Fibroblast of lung (primary cell): ENCODE measurements at regions not wholly inside any gene's neighbourhood (a gene's known extent, or its start where the extent isn't known, plus 50 kb on each side); places are given as distances from the start of the nearest gene placed in this dataset.

Source experiments
- DNase-seq, 2 donors: peaks; one replicate each; pipeline versions ENCODE4 v3.0.0 to v3.0.0-alpha.2; 2010; ENCODE audit warnings: low read depth in 2 of 2
- H2AFZ ChIP-seq: 2 replicates; pipeline ENCODE4 v1.5.1; 2012; ENCODE audit warnings: low read length, control low read depth, inconsistent platforms
- H3K27ac ChIP-seq: 2 replicates; pipeline ENCODE4 v1.5.1; 2011; ENCODE audit warnings: low read length, control low read depth; ENCODE audit not compliant: insufficient read depth
- H3K27me3 ChIP-seq: 2 replicates; pipeline ENCODE4 v1.5.1; 2011; ENCODE audit warnings: mild to moderate bottlenecking, low read length; ENCODE audit not compliant: control insufficient read depth, insufficient read depth
- H3K36me3 ChIP-seq: 2 replicates; pipeline ENCODE4 v1.5.1; 2011; ENCODE audit warnings: low read length; ENCODE audit not compliant: control insufficient read depth, insufficient read depth
- H3K4me1 ChIP-seq: 2 replicates; pipeline ENCODE4 v1.5.1; 2011; ENCODE audit warnings: low read length; ENCODE audit not compliant: control insufficient read depth, insufficient read depth; ENCODE audit errors: extremely low read depth
- H3K4me2 ChIP-seq: 2 replicates; pipeline ENCODE4 v1.5.1; 2011; ENCODE audit warnings: low read length, control low read depth; ENCODE audit not compliant: insufficient read depth; ENCODE audit errors: extremely low read depth
- H3K4me3 ChIP-seq, 4 experiments: fragments of 200-600 bp in 1 of 4; sonication (generic) in 1 of 4; replicated peaks in 1 of 4; 2 replicates each; pipeline ENCODE4 v1.5.1; 2011 to 2016; ENCODE audit warnings: low read length in 4 of 4, low read depth in 3 of 4, mild to moderate bottlenecking in 3 of 4, control low read depth in 2 of 4, inconsistent platforms in 1 of 4, mixed read lengths in 1 of 4; ENCODE audit not compliant: insufficient read depth in 1 of 4; ENCODE audit errors: control extremely low read depth in 1 of 4
- H3K79me2 ChIP-seq: 2 replicates; pipeline ENCODE4 v1.5.1; 2012; ENCODE audit warnings: mild to moderate bottlenecking, low read length, inconsistent platforms; ENCODE audit not compliant: control insufficient read depth, insufficient read depth
- H3K9ac ChIP-seq: 2 replicates; pipeline ENCODE4 v1.5.1; 2011; ENCODE audit warnings: mild to moderate bottlenecking, low read length, control low read depth; ENCODE audit not compliant: insufficient read depth
- H3K9me3 ChIP-seq: 2 replicates; pipeline ENCODE4 v1.5.1; 2012; ENCODE audit warnings: low read depth, low read length; ENCODE audit not compliant: control insufficient read depth, insufficient read depth
- H4K20me1 ChIP-seq: 2 replicates; pipeline ENCODE4 v1.5.1; 2011; ENCODE audit warnings: low read length; ENCODE audit not compliant: control insufficient read depth, insufficient read depth; ENCODE audit errors: extremely low read depth
- CTCF ChIP-seq, 2 donors: IDR thresholded peaks in 1 of 2; conservative IDR thresholded peaks in 1 of 2; 1 replicate in 1 of 2; 2 replicates in 1 of 2; pipeline ENCODE4 v1.5.1; 2011 to 2012; ENCODE audit warnings: low read length in 2 of 2, control low read depth in 1 of 2, inconsistent platforms in 1 of 2, low read depth in 1 of 2, mild to moderate bottlenecking in 1 of 2
- EZH2 ChIP-seq: IDR thresholded peaks from 2 replicates; pipeline ENCODE4 v1.5.1; 2012; ENCODE audit warnings: low read length, control low read depth, mild to moderate bottlenecking; ENCODE audit errors: missing control alignments

- H3K4me2 ChIP-seq, result no peak overlapping the region
- H3K4me3 ChIP-seq, result no peak overlapping the region
- no peaks in the 10 kb centered on the region for H3K36me3 ChIP-seq
- no peaks in the 10 kb centered on the region for H3K9me3 ChIP-seq
- H3K4me1 ChIP-seq, result no peaks in the 10 kb centered on the region
- TF ChIP-seq CTCF (conservative IDR thresholded peaks at IDR 0.05 in 1 of 2, IDR thresholded peaks at IDR 0.05 in 1 of 2; ENCODE audit: low read depth in 1 of 2, low read length in 2 of 2), result no peak
- no peak for TF ChIP-seq EZH2
- no peak overlapping the region for H3K27ac ChIP-seq
- H3K9ac ChIP-seq, result no peak overlapping the region
- H3K27me3 ChIP-seq, result no peaks in the 10 kb centered on the region
- no peaks in the 10 kb centered on the region for H3K79me2 ChIP-seq
- DNase-seq, result no peak
- H2AFZ ChIP-seq, result no peak overlapping the region
- no peaks in the 10 kb centered on the region for H4K20me1 ChIP-seq
Measured at GRCh38 chr20:17887331-17888030, 81.1 kb downstream of the SNX5 start.

GRCh38 chr20:17885544-17885943, 83.0 kb downstream of the SNX5 start:
- no peak overlapping the region for H2AFZ ChIP-seq
- H4K20me1 ChIP-seq, result no peaks in the 10 kb centered on the region
- TF ChIP-seq CTCF (conservative IDR thresholded peaks at IDR 0.05 in 1 of 2, IDR thresholded peaks at IDR 0.05 in 1 of 2; ENCODE audit: low read depth in 1 of 2, low read length in 2 of 2), result no peak
- no peak for TF ChIP-seq EZH2
- no peak overlapping the region for H3K9ac ChIP-seq
- H3K9me3 ChIP-seq, result no peaks in the 10 kb centered on the region
- no peak overlapping the region for H3K4me2 ChIP-seq
- H3K27me3 ChIP-seq, result no peaks in the 10 kb centered on the region
- no peaks in the 10 kb centered on the region for H3K36me3 ChIP-seq
- H3K4me1 ChIP-seq, result no peaks in the 10 kb centered on the region
- H3K27ac ChIP-seq, result no peak overlapping the region
- H3K4me3 ChIP-seq, result no peak overlapping the region
- H3K79me2 ChIP-seq, result no peaks in the 10 kb centered on the region
- DNase-seq, result no peak

GRCh38 chr20:17885076-17885475, 83.5 kb downstream of the SNX5 start:
- Histone ChIP-seq H3K79me2 (no peaks in the 10 kb centered on the region), H3K9ac (no peak overlapping the region), H3K4me3 (no peak overlapping the region), H4K20me1 (no peaks in the 10 kb centered on the region), H3K4me2 (no peak overlapping the region), H3K4me1 (no peaks in the 10 kb centered on the region), H3K27ac (no peak overlapping the region), H2AFZ (no peak overlapping the region), H3K27me3 (no peaks in the 10 kb centered on the region), H3K36me3 (no peaks in the 10 kb centered on the region), H3K9me3 (no peaks in the 10 kb centered on the region)
- DNase-seq, result no peak
- no peak for TF ChIP-seq CTCF (conservative IDR thresholded peaks at IDR 0.05 in 1 of 2, IDR thresholded peaks at IDR 0.05 in 1 of 2; ENCODE audit: low read depth in 1 of 2, low read length in 2 of 2)
